Epidermal melanocyte (primary cell): ENCODE measurements at regions not wholly inside any gene's neighbourhood (a gene's known extent, or its start where the extent isn't known, plus 50 kb on each side); places are given as distances from the start of the nearest gene placed in this dataset.

Experiments used
- DNase-seq: peaks from one replicate; pipeline ENCODE4 v3.0.0; 2011; ENCODE audit warnings: low spot score; ENCODE audit not compliant: insufficient read length

DNA sequence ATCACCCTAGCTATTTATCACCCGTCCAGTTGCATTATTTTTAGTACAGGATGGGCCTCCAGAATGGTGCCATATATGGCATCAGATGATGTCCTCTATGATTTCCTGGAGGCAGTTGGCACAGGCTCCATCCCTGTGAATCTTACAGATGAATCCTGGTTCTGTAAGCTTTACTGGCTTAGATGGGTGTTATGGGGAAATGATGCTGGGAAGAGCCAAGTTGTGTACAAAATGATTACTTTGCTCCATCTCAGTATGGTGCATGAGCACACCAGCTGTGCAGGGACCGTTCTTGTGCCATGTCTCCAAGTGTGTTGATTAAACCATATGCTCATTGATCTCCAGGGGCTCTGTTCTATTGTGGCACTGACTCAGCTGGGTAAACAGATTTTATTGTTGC is 755.7 kb downstream of the TLR4 start:
- DNase-seq: no peak

DNA sequence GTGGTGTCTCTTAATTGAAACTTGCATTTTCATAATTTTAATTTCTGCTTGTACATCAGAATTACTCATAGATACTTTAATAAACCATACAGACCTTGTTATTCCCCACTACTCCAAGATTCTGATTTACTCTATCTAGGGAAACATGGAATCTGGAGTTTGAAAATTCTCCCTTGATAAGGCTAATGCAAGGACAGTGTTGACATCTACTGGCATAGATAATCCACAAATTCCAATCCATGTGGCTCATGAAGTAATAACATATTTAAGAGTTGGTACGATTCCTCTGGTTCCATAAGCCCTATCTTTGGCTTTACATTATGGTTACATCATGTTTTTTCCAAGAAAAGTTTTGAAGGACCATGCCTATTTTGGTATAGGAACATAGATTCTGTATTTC is 759.2 kb downstream of the TLR4 start:
- no peak for DNase-seq

DNA sequence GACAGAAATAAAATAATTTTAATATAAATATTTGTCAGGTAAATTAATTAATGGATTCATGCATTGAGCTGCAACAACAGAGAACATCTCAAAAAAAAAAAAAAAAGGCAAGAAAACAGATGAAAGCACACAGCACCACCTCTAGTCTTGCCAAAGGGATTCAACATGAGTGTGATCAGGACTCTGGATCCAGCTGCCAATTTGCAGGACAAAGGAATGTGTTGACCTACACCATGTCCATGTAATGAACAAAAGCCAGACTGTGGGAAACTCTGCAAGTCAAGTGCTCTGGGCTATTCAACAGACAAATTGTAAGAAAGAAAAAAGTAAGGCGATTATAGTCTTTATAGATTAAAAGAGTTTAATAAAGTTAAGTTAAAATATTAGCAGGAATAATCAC is 769.3 kb downstream of the TLR4 start:
- DNase-seq: no peak

DNA sequence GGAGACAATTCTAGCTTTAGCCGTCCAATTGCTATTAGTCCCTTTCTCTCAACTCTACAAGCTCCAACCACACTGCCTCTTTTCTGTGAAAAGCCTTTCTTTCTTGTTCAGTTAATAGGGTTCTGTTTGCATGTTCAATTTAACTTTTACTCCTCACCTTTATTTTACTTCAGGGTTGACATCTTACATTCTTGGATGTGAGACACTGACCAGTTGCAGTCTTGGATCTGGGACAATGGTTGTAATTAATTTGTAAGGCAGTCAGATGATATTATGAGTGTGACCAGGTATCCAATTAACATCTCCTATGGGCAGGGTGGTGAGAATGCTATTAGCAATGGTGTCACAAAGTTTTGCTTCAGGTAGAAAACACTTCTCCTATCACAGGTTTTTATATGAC is 774.5 kb downstream of the TLR4 start:
- DNase-seq: no peak

DNA sequence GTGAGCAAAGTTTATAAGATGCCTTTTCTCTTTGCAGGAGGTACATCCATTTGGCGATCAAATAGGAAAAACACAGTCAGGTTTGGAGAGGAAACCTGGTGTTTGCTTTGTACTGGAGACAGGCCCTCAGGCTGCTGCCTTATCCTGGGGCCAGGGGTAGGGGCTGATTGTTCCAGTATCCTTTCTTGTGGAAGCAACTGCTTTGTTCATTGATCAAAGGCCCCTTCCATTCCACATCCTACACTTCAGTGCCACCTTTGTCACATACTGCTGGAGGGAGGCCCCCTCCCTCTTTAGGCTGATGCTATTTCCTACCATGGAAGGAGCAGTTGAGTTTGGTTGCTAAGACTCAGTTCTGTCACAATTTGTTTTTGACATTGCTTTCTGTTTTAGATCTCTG is 778.1 kb downstream of the TLR4 start:
- no peak for DNase-seq

DNA sequence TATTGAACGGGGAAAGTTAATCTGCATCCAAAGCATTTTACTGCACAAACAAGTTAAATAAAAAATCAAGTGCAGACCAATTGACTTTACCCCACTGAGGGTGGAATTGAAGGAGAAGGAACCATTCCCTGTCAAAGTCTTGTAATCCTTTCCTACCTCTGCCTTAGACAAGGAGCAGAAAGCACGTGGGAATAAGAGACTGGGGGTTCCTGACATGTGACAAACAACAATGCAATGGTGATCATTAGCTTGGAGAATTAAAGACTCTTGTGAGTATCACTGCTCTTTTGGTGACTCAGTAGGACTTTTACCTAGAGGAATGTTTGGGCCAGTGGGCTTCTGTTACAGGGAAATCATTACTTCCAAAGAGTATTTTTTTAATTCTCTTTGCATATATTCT is 779.5 kb downstream of the TLR4 start:
- no peak for DNase-seq

DNA sequence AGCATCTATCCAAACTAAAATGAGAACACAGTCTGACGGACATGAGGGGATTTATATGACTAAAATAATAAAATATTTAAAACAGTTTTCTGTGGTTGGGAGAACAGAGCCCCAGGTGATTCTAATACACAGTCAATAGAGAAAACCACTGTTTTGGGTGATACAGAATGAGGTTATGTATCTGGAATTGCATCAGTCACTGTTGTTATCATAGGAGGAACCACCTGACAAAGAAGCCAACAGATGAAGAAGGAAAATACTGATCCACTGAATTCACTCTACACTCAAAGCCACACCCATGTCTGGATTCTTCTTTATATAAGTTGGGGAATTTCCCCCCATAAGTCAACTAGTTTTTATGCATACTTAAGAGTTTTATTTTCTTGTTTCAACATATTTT is 799.0 kb downstream of the TLR4 start:
- no peak for DNase-seq

DNA sequence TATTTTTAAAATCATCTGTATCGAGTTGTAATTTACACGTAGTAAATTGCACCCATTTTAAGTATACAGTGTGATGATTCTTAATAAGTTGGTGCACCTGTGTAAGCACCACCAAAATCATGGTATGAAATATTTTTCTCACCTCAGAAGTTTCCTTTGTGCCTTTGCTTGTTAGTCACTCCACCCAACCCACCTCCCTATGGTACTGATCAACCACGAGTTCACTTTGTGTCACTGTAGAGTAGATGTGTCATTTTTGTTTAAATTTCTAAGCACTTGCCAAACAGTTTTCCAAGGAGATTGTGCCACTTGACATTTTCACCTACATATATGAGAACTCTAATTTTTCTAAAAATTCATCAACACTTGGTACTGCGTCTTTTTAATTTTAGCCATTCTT is 806.5 kb downstream of the TLR4 start:
- no peak for DNase-seq

DNA sequence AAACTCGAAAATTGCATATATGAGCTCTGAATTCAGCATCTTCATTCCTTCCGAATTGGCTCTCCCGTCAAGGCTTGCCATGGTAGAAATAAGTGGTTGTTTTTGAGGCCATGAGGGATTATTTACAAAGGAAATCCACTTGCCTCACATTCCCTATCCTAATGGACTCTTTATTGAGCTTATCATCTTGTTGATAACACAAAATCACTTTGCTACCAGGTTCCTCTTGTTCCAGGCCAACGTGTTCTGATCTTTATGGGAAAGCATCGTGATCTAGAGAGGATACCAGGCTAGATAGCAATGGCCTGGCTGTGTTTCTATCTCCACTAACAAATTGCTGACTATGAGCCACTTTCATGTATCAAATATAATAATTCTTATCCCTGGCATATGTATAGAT is 811.7 kb downstream of the TLR4 start:
- DNase-seq: no peak

DNA sequence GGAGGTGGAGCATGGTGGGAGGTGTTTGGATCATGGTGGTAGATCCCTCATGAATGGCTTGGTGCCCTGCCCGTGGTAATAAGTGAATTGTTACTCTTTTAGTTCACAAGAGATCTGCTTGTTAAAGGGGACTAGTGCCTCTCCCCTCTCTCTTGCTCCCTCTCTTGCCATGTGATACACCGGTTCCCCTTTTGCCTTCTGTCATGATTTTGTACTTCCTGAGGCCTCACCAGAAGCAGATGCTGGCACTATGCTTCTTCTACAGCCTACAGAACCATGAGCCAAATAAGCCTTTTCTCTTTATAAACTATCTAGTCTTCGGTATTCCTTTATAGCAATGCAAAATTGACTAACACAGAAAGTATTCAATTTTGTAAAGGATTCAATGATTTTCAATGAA is 817.1 kb downstream of the TLR4 start:
- DNase-seq: no peak

DNA sequence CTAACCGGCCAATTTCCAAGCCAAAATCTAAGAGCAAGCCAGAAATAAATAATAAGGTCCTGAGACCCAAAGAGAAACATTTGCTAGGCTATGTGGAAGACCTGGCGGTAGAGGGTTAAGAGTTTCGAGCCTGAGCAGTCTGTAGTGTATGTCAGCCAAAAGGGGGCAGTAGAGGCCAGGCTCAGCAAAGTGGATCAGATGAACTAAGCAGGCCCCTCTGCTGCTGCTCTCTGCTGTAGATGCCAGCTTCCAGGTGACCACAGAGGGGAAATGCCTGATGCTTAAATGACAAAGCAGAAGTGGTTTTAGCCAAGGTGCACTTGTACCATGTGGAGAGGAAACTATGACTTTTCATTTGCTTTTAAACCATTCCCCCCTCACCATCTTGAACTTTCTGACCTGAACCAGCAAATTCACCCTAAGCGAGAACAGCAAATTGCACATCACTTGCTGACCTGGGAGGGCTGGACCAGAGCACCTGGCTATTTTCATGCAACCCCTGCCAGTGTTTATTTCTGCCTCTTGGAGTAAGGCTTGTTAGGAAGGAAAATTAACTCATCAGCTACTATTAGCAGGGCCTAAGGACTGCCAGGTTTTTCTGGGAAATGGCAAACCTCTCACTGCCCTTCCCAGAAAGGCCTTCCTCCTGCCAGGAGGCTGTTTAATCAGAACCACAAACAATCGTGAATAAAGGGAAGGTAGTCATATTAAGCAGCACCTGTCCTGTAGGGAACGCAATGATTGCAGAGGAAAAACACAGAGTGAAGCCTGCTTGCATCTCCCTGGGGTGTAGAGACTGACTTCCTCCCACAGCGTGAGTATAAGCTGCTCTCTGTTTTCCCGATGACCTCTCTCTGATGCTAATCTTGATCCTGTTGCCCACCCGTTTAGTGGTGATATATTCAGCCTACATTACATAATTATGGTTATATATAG is 818.2 kb downstream of the TLR4 start:
- peak; percentile 26 for DNase-seq

DNA sequence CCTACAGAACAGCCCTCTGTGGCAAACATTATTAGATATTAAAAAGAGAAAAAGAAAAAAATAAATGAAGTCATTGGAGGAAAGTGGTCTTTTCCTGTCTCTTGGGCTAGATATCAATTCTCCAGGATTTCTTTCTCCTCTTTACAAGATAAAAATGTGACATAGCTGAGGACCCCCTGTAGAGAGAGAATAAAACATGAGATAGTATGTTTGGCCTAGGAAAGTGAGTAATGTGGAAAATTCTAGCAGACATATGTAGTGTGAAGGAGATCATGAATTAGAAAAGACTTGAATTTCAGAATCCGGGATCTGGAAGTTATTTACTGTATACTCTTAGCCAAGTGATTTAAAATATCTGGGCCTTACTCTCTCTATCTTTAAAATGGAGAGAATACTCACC is 823.1 kb downstream of the TLR4 start:
- no peak for DNase-seq

DNA sequence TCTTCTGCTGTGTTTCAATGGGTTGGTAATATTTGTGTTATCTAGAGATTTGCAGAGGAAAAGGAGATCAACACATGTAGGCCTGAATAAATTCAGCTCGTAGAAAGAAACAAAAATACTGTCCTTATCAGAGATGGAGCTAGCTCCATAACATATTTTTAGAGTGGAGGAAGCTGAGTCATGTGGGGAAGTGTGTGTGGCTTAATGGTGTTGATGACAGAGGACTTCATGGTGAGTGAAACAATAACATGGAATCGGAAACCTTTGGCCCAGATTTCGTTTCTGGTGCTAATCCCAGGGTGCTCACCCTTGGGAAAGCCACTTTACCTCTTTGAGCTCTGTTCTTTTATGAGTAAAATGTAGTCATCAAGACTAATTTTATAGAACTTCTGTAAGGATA is 825.0 kb downstream of the TLR4 start:
- no peak for DNase-seq

DNA sequence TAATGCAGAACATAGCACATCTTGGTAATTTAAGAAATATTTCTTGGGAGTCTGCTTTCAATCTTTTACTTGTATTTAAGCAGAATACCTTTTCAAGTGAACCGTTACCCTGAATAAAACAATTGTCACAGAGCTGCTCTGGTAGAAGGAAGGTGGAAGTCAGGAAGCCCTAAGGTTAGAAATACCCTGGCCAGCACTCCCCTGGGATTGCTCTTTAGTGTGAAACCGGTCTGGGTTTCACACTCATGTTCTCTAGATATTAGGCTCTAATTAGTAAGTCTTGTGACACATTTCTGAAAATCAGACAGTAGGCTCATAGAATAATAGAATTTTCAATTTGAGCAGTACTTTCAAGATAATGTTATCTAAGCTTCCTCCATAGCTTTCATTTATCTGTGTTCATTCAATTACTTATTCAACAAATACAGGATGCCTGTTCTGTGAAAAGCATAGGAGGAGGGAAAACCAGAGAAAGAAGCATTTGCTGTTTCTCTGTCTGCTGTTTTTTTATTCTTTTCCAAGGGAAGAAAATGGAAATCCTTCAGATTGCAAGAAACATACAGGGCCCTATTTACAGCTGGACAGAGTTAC is 825.5 kb downstream of the TLR4 start:
- DNase-seq: no peak

DNA sequence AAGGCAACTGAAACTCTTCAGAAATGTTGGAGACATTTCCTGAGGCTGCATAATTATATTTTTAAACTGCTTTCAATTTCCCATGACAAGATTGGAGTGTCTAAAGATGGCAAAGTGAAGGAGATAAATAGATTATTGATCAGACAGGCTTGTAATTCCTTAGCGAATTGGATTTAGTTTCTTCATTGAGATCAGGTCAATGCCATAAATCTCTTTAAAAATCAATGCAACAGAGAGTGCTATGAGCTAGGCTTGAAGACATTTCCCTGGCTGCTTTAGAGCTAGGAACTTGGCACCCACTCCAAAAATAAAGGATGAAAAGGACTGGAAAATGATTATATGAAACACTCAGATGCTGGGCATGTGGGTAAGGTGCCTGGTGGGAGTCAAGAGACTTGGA is 828.4 kb downstream of the TLR4 start:
- no peak for DNase-seq

DNA sequence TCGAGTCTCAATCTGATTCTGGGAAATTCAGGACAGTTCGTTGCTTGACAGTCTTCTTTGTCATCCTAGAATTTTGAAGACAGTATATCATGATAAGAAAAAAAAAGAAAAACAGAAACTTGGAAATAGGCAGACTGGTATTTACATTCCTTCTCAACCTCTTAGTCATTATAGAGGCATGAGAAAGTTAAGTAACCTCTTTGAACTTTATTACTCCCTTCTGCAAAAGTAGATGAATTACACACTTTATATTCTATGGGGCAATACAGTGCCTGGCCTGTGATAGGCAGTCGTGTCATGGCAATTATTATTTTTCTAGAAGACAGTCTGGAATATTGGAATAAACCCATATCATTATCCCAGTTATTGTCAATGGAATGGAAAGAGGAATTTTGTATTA is 828.9 kb downstream of the TLR4 start:
- DNase-seq: no peak

DNA sequence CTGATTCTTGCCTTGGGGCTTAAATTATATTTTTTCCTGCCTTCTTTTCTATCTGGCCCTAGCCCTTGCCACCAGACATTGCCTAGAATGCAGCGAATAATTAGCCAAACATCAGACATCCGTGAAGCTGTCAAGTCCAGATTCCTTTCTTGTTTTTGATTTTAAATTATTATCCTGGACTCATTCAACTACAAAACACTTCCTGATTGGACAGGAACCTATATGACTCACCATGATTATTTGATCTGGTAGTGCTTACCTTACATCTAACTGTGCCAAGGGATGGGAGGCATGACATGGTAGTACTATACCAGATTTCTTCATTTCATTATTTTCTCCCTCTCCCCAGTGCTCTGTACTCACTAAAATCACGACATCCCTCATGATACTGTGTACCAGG is 829.6 kb downstream of the TLR4 start:
- no peak for DNase-seq

DNA sequence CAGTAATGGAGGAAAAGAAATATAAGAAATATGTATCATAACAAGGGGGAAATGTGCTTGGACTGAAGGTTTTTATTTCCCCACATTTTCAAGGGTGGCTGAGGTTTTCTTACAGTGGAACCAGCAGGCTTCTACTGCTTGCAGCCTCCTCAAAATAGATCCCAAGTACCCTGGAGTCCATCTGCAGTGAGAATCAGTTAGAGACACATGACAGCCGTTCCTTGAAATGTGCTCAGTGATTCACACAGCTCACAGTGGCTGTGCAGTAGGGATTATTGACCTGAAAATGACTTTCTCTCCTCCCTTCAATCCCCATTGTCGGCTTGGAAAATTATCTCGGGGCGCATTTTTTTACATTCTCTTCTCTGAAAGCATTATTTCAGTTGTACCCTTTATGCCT is 832.0 kb downstream of the TLR4 start:
- DNase-seq: no peak

DNA sequence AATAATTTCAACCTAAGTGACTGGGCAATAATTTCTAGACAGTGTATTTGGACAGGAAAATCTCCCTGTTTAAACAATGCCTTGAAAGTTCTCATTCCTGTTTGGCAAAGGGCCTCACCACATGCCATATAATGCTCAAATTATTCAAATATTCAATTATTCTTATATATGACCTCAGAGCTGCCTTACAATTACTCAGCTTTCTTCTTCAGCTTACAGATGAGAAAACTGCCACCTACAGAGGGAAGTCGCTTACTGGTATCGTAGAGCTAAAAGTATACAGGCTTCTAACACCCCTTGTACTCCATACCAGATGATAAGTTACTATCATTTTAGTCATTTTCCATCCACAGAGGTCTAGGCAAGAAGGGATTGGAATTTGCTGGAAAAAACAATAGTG is 830.3 kb downstream of the BRINP1 start:
- DNase-seq: no peak

DNA sequence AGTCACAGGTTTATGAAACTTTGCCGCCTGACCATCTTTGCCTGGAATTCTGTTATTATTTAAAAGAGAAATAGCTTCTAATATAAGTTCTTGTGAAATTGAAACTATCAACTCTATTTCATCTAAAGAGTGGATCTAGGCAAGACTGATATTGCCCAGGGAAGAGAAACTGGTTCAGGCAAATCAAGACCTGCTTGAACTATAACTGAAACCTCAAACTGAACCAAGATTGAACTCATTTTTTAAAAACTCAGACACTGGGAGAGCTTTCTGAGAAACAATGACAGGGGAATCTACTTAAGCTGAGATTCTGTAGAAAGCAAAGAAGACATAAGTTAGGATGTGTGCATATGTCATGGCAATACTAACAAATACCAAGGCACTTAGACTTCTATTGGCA is 815.8 kb downstream of the BRINP1 start:
- no peak for DNase-seq

DNA sequence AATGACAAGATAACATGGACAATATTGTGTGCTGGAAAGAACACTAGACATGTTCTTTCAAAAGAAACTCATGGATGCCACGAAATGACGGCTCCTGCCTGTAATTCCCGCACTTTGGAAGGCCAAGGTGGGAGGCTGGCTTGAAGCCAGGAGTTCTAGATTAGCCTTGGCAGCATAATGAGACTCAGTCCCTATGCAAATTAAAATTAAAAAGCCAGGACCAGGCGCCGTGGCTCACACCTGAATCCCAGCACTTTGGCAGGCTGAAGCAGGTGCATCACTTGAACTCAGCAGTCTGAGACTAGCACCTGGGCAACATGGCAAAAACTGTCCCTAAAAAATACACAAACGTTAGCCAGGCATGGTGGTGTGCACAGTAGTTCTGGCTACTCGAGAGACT is 814.2 kb downstream of the BRINP1 start:
- DNase-seq: no peak

DNA sequence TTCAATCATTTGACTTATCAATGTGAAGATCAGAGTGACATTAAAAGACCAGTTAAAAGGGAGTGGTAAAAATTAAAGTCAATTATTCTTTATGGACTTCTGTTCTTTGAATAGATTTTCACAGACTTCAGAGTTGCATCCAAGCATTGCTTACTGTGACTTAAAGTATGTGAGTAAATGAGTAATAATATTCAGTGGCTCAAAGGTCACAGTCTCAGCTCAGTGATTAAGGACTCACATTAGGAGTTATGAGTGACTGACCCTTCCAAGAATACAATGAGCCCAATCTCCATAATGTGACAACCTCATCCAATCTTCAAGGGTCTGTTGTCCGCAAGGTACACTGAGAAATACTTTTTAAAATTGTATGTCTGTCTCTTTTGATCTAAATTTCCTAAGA is 811.2 kb downstream of the BRINP1 start:
- no peak for DNase-seq

DNA sequence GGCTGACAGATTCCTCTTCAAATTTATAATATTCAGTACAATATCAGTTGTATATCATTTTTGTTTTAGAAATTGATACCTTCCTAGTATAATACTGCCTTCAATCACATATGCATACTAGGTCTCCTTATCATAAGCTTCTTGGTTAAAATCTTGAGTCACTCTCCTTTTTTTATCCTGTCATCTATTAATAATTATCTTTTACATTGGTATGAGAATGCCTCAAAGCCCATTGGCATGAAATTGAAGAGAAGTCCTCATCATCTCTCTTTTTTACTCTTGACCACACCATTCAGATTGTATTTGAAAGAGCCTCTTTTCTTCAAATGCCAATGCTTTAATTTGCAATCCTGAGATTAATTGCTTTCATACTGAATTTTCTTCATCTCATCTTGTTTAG is 810.3 kb downstream of the BRINP1 start:
- DNase-seq: no peak
